Activated CD4-positive, CD25-positive, alpha-beta regulatory T cell (primary cell): ENCODE measurements at regions not wholly inside any gene's neighbourhood (a gene's known extent, or its start where the extent isn't known, plus 50 kb on each side); places are given as distances from the start of the nearest gene placed in this dataset.

Experiments used
- DNase-seq, 4 experiments: peaks; one replicate each; lab custom pipeline; 2025; lab: John Stamatoyannopoulos, UW

- no peak for DNase-seq
These were observed 363.1 kb downstream of the MATN1 start for GRCh38 chr1:30360281-30360680.

- no peak for DNase-seq
These were observed 363.7 kb downstream of the MATN1 start for GRCh38 chr1:30359539-30360220.

- no peak for DNase-seq
These were observed 364.9 kb downstream of the MATN1 start for GRCh38 chr1:30358500-30358899.

GRCh38 chr1:30356839-30357238, 366.5 kb downstream of the MATN1 start:
- DNase-seq: no peak

- no peak for DNase-seq
These were observed 369.0 kb downstream of the MATN1 start for GRCh38 chr1:30354410-30354809.

GRCh38 chr1:30353637-30354036, 369.7 kb downstream of the MATN1 start:
- no peak for DNase-seq

- no peak for DNase-seq
These were observed 375.2 kb downstream of the MATN1 start for GRCh38 chr1:30348147-30348546.

GRCh38 chr1:30345491-30346130, 377.8 kb downstream of the MATN1 start:
- no peak for DNase-seq

- DNase-seq: no peak
These were observed 379.8 kb downstream of the MATN1 start for GRCh38 chr1:30343562-30343961.

- DNase-seq: no peak
These were observed 380.7 kb downstream of the MATN1 start for GRCh38 chr1:30342535-30343141.

GRCh38 chr1:30340934-30341333, 382.5 kb downstream of the MATN1 start:
- no peak for DNase-seq

GRCh38 chr1:30339866-30340265, 383.5 kb downstream of the MATN1 start:
- no peak for DNase-seq

GRCh38 chr1:30338765-30339164, 384.6 kb downstream of the MATN1 start:
- DNase-seq: no peak

GRCh38 chr1:30337324-30337620, 386.1 kb downstream of the MATN1 start:
- no peak for DNase-seq

GRCh38 chr1:30336550-30337323, 386.6 kb downstream of the MATN1 start:
- DNase-seq: no peak

GRCh38 chr1:30335997-30336390, 387.4 kb downstream of the MATN1 start:
- DNase-seq: no peak

GRCh38 chr1:30335389-30335996, 387.9 kb downstream of the MATN1 start:
- no peak for DNase-seq

- DNase-seq: no peak
These were observed 388.6 kb downstream of the MATN1 start for GRCh38 chr1:30334767-30335166.

- no peak for DNase-seq
These were observed 391.0 kb downstream of the MATN1 start for GRCh38 chr1:30332116-30333094.

- DNase-seq: no peak
These were observed 391.8 kb downstream of the MATN1 start for GRCh38 chr1:30331415-30332065.

- DNase-seq: no peak
These were observed 392.7 kb downstream of the MATN1 start for GRCh38 chr1:30330644-30331043.
